ENCODE measurements at regions not wholly inside any gene's neighbourhood (a gene's known extent, or its start where the extent isn't known, plus 50 kb on each side); places are given as distances from the start of the nearest gene placed in this dataset.
A peak's percentile ranks its signal among the peaks of the same experiment; 100 is the strongest.
"Not testable (repeated sequence)": the region's sequence is repeated elsewhere in the genome, so short reads cannot be mapped to it uniquely, and the experiment has no call there.

- TF ChIP-seq CTCF (IDR thresholded peaks at IDR 0.05; ENCODE audit: insufficient read depth in 1 of 2, low read depth in 1 of 2, low read length in 1 of 2, severe bottlenecking in 1 of 2, unreplicated experiment in 1 of 2): no peak
- H3K36me3 Mint-ChIP-seq (ENCODE audit: insufficient read depth, unreplicated experiment): peaks cover 81% of the 10 kb centered on the region
- H3K4me3 Mint-ChIP-seq (ENCODE audit: unreplicated experiment): peak overlapping the region; percentile 87
- H3K9me3 Mint-ChIP-seq (ENCODE audit: unreplicated experiment): no peaks in the 10 kb centered on the region
- ChIA-PET POLR2A (interaction anchor here (0.5 to 4.8 kb wide), 19 partner anchors 13 to 1783 kb away, joined by 3 to 114 read pairs (median 7); a partner anchor contains a TSS), CTCF (interaction anchor here (0.6 to 0.9 kb wide), 2 partner anchors 86 to 88 kb away, joined by 3 to 4 read pairs; no protein-coding TSS in a partner anchor)
- no peaks in the 10 kb centered on the region for H3K27me3 Mint-ChIP-seq (ENCODE audit: insufficient read depth, unreplicated experiment)
- H3K27me3 ChIP-seq (replicated peaks; ENCODE audit: control insufficient read depth, insufficient read depth, low read length): no peaks in the 10 kb centered on the region
- intact Hi-C loops (cut with micrococcal nuclease; ENCODE audit: unreplicated experiment): loop anchor here (2.0 to 5.0 kb wide), 2 partner anchors 85 to 1612 kb away; a partner anchor contains a TSS
- H3K4me3 ChIP-seq (ENCODE audit: low read depth, low read length): peak overlapping the region; percentile 78
- peaks cover 25% of the 10 kb centered on the region for H3K4me1 ChIP-seq
- no peak for DNase-seq
- peaks cover 32% of the 10 kb centered on the region for H3K4me1 Mint-ChIP-seq (ENCODE audit: low read depth, unreplicated experiment)
- no peaks in the 10 kb centered on the region for H3K36me3 ChIP-seq (ENCODE audit: control insufficient read depth, insufficient read depth, low read length)
- peak overlapping the region; percentile 97 for H3K27ac Mint-ChIP-seq (ENCODE audit: unreplicated experiment)
- no peaks in the 10 kb centered on the region for H3K9me3 ChIP-seq
- BruUV-seq (replicated peaks): no TSS peak
These were observed 102.9 kb downstream of the OR2B2 start for GRCh38 chr6:27809067-27809938.

- not testable (repeated sequence) for H3K9me3 ChIP-seq; H3K36me3 ChIP-seq (ENCODE audit: control insufficient read depth, insufficient read depth, low read length); H3K27me3 ChIP-seq (replicated peaks; ENCODE audit: control insufficient read depth, insufficient read depth, low read length); H3K9me3 Mint-ChIP-seq (ENCODE audit: unreplicated experiment); H3K27me3 Mint-ChIP-seq (ENCODE audit: insufficient read depth, unreplicated experiment); DNase-seq
- Mint-ChIP-seq H3K27ac (ENCODE audit: unreplicated experiment) (peak overlapping the region; percentile 97), H3K4me1 (ENCODE audit: low read depth, unreplicated experiment) (peaks cover 25% of the 10 kb centered on the region), H3K4me3 (ENCODE audit: unreplicated experiment) (peak overlapping the region; percentile 87), H3K36me3 (ENCODE audit: insufficient read depth, unreplicated experiment) (peaks cover 73% of the 10 kb centered on the region)
- ChIA-PET CTCF (interaction anchor here (0.5 to 1.5 kb wide), 2 partner anchors 12 to 681 kb away, joined by 3 to 17 read pairs; no protein-coding TSS in a partner anchor), POLR2A (interaction anchor here (0.6 to 4.8 kb wide), 17 partner anchors 13 to 1684 kb away, joined by 3 to 114 read pairs (median 9); a partner anchor contains a TSS)
- Histone ChIP-seq H3K4me3 (ENCODE audit: low read depth, low read length) (peak overlapping the region; percentile 78), H3K4me1 (peaks cover 20% of the 10 kb centered on the region)
- BruUV-seq (replicated peaks): TSS peak; percentile 88
- intact Hi-C loops (cut with micrococcal nuclease; ENCODE audit: unreplicated experiment): loop anchor here (2.0 to 5.0 kb wide), 2 partner anchors 86 to 1611 kb away; a partner anchor contains a TSS
These were observed 103.7 kb downstream of the OR2B2 start for GRCh38 chr6:27808242-27809066.

GRCh38 chr6:27807441-27808241 lies 104.6 kb downstream of the OR2B2 start:
- peak; percentile 89 to 92 for DNase-seq
- H3K27me3 ChIP-seq (replicated peaks; ENCODE audit: control insufficient read depth, insufficient read depth, low read length); H3K27me3 Mint-ChIP-seq (ENCODE audit: insufficient read depth, unreplicated experiment); H3K36me3 ChIP-seq (ENCODE audit: control insufficient read depth, insufficient read depth, low read length); H3K9me3 ChIP-seq; H3K9me3 Mint-ChIP-seq (ENCODE audit: unreplicated experiment): not testable (repeated sequence)
- intact Hi-C loops (cut with micrococcal nuclease; ENCODE audit: unreplicated experiment): loop anchor here (1.0 to 5.0 kb wide), 4 partner anchors 87 to 1610 kb away; a partner anchor contains a TSS
- Mint-ChIP-seq H3K36me3 (ENCODE audit: insufficient read depth, unreplicated experiment) (peaks cover 64% of the 10 kb centered on the region), H3K27ac (ENCODE audit: unreplicated experiment) (peak overlapping the region; percentile 97), H3K4me1 (ENCODE audit: low read depth, unreplicated experiment) (peaks cover 25% of the 10 kb centered on the region), H3K4me3 (ENCODE audit: unreplicated experiment) (peak overlapping the region; percentile 87)
- Histone ChIP-seq H3K4me1 (peaks cover 16% of the 10 kb centered on the region), H3K4me3 (ENCODE audit: low read depth, low read length) (peak overlapping the region; percentile 43)
- TSS peak; percentile 95 for BruUV-seq (replicated peaks)
- CTCF ChIA-PET: interaction anchor here (0.5 to 1.5 kb wide), 5 partner anchors 11 to 681 kb away, joined by 3 to 17 read pairs (median 4); a partner anchor contains a TSS
- POLR2A ChIA-PET: interaction anchor here (0.5 to 4.8 kb wide), 25 partner anchors 11 to 1683 kb away, joined by 3 to 114 read pairs (median 6); a partner anchor contains a TSS
